GM21447 (cell line): ENCODE measurements at regions not wholly inside any gene's neighbourhood (a gene's known extent, or its start where the extent isn't known, plus 50 kb on each side); places are given as distances from the start of the nearest gene placed in this dataset.
"Not testable (repeated sequence)": the region's sequence is repeated elsewhere in the genome, so short reads cannot be mapped to it uniquely, and the experiment has no call there.

Experiments used
- ATAC-seq: cut with Tn5 transposase; IDR thresholded peaks from one replicate; pipeline ENCODE4 v1.9.1; 2021; ENCODE audit not compliant: unreplicated experiment

- ATAC-seq = not testable (repeated sequence)
Observed at GRCh38 chr7:76926416-76926815, 105.7 kb downstream of the SPDYE17 start.

DNA sequence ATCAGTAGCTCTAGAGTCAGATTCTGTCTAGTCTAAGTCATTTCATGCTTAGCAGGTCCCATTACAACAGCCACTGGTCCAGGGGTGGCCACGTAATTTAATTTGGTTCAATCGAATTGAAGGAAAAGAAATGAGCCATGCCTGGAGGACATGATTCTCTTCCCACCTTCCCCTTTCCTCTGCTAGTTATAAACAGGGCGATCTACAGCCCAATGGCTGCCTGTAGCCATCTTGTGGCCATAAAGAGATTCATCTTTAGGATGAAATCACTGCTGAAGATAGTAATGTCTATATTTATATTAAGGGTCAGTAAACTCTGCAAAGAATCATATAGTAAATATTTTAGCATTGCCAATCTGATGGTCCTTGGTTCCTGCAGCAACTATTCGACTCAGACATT, 107.4 kb downstream of the SPDYE17 start:
- ATAC-seq = not testable (repeated sequence)

DNA sequence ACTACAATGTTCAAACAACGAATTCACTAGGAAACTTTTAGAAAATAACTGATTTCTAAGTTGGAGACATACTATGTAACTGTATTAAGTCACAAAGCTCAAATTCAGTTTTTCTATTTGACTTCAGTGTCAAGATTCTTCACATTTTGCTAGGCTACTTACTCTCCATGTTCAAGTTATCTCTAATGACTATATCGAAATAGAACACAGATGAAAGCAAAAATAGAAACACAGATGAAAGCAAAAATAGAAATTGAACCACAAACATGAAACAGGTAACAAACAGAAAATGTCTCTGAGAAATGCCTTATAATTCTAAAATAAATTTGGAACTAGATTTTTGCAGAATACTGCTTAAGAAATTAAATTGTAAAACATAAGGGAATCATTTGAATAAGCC, 113.5 kb downstream of the SPDYE17 start:
- not testable (repeated sequence) for ATAC-seq

GRCh38 chr7:76914361-76914760, 117.8 kb downstream of the SPDYE17 start:
- ATAC-seq = not testable (repeated sequence)

GRCh38 chr7:76912011-76912814, 119.9 kb downstream of the SPDYE17 start:
- not testable (repeated sequence) for ATAC-seq

- not testable (repeated sequence) for ATAC-seq
Observed at GRCh38 chr7:76904688-76905087, 127.5 kb downstream of the SPDYE17 start.

GRCh38 chr7:76901944-76902710, 130.0 kb downstream of the SPDYE17 start:
- ATAC-seq = not testable (repeated sequence)

- not testable (repeated sequence) for ATAC-seq
Observed at GRCh38 chr7:76898807-76899206, 133.4 kb downstream of the SPDYE17 start.

GRCh38 chr7:76897007-76897406, 135.2 kb downstream of the SPDYE17 start:
- ATAC-seq = not testable (repeated sequence)

DNA sequence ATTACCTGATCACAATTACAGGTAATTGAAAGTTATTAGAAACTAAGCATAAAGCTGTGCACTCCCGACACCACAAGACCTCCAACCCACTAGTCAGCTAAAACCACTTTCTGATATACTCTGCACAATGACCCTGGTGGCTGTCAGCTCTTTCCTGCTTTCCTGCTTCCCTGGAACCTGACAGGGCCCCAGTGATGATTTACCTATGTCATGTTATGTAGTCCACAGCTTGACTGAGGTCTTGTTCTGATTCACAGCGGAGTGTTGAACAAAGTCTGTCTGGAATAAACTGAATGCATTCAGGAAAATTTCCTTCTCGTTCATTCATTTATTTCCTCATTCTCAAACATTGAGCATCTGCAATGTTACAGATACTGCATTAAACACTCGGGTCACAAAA, 136.5 kb downstream of the SPDYE17 start:
- not testable (repeated sequence) for ATAC-seq

DNA sequence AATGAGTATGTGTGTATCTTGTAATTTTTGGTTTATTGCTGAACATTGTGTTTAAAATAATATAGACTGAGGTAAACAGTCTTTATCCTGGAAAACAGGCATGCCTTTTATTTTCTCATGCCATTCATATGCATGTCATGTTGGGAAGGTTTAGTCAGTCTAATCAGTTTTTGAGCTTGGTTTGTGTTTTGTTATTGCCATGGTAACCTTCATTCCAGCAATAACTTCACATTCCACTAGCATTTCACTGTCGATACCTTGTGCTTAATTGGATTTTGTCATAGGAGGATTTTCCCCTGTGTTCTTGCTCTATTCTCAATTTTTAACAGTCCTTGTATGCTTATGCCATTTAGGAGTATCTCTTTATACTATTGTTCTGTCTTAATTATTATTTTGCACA, 140.4 kb downstream of the SPDYE17 start:
- ATAC-seq = not testable (repeated sequence)

DNA sequence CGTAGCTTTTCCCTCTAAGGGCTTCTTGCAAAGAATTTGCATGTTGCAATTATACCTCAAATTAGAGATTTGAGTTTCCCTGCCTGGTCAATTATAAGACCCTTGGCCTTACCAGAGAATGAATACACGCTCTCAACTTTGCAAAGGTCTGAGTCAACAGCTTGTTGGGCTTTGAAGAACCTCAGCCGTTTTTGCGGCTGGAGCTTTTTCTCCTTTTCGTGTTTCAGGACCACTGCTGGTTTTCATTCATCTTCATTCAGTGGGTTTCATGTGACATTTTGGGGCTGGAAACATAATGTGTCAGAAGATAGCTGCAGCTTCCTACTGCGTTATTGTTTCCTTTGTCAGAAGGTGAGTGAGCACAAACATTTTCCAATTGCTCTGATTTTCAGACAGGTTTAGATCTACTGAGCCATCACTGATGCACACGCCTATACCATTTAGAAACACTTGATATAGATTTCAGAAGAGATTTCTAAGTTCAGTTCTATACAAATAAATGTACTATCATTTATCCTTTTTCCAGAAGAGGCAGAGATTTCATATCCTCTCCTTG, 152.3 kb downstream of the SPDYE17 start:
- not testable (repeated sequence) for ATAC-seq

GRCh38 chr7:76875760-76876159, 156.4 kb downstream of the SPDYE17 start:
- not testable (repeated sequence) for ATAC-seq

GRCh38 chr7:76870504-76870808, 161.7 kb downstream of the SPDYE17 start:
- ATAC-seq = not testable (repeated sequence)

DNA sequence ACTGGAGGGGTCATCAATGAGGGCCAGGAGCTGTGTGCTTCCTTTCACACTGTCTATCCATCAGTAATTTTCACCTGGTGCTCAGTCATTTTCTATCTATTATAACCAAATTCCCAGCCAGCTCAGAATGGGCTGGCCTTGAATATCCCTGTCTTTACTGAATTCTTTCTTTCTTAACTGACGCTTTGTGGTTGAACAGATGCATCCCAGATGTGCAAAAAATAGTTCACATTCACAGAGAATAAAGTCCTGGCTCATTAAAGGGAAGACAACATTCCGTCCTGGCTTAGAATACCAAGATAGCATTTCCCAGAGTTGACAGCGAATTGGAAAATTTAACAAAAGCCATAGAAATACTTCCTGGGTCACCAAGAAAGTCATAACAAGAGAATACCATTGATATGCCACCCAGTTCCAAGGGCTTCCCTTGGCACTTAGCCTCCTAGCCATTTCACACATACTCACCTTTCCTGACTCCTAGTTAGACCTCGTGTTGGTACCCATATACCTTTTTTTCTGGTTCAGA, 164.7 kb downstream of the SPDYE17 start:
- not testable (repeated sequence) for ATAC-seq

GRCh38 chr7:76863150-76863773, 168.9 kb downstream of the SPDYE17 start:
- ATAC-seq = not testable (repeated sequence)

DNA sequence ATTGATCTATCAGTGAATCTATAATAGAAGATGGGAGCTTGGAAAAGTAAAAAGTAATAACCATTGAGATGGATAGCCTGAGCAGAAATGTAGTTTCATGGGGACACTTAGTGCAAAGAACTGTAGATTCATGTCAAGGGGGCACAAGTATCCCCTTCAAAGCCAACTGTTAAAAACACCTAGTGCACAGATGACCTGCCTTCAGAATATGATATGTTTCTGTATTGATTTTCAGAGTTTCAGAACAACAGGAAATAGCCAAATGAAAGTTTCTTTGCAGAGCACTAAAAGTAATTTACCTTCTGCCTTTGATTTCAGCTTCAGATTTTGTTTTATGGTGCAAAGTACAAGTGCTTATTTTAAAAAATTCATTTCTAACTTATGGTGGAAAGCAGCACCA, 169.9 kb downstream of the SPDYE17 start:
- ATAC-seq = not testable (repeated sequence)

DNA sequence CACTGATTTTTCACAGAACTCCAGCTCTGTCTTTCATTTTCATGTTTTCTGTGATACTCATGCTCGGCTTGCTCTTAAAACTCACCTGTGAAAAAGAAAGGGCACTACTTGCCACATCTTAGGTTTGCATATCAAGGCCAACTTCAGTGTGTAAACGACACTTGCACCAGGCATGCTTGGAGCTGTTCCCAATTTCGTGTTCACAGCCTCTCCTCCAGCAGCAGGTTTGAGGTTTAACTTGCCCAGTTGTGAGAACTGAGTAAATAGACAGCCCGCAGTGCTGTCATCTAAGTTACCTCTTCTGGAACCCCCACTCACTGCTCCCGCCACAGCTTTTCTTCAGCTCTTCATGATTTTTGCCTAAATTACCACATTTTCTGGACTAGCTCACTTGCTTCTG, 172.2 kb downstream of the SPDYE17 start:
- not testable (repeated sequence) for ATAC-seq

GRCh38 chr7:76854631-76855030, 177.5 kb downstream of the SPDYE17 start:
- not testable (repeated sequence) for ATAC-seq

- not testable (repeated sequence) for ATAC-seq
Observed at GRCh38 chr7:76852787-76853584, 179.2 kb downstream of the SPDYE17 start.
